HG03064 (cell line): ENCODE measurements at regions not wholly inside any gene's neighbourhood (a gene's known extent, or its start where the extent isn't known, plus 50 kb on each side); places are given as distances from the start of the nearest gene placed in this dataset.

Experiments
- ATAC-seq: cut with Tn5 transposase; IDR thresholded peaks from one replicate; pipeline ENCODE4 v1.9.1; 2021; ENCODE audit warnings: low read depth; ENCODE audit not compliant: unreplicated experiment

DNA sequence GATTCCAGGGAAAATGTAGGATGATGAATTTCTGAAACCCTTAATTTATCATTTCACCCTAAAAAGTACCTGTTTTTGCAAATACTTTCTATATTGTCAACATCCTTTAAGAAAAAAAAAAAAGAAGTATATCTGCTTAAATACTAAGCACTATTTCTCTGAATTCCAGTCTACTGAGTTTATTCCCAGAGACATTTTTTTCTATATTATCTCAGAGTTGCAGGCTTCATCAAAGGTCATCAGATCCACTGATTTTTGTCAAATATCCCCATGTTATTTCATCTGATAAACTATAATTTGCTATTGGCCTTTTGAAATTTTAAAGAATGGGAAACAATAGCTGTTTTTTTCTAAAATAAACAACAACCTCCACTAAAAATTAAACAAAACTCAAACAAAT, 357.6 kb upstream of the ID4 start:
- ATAC-seq: no peak

DNA sequence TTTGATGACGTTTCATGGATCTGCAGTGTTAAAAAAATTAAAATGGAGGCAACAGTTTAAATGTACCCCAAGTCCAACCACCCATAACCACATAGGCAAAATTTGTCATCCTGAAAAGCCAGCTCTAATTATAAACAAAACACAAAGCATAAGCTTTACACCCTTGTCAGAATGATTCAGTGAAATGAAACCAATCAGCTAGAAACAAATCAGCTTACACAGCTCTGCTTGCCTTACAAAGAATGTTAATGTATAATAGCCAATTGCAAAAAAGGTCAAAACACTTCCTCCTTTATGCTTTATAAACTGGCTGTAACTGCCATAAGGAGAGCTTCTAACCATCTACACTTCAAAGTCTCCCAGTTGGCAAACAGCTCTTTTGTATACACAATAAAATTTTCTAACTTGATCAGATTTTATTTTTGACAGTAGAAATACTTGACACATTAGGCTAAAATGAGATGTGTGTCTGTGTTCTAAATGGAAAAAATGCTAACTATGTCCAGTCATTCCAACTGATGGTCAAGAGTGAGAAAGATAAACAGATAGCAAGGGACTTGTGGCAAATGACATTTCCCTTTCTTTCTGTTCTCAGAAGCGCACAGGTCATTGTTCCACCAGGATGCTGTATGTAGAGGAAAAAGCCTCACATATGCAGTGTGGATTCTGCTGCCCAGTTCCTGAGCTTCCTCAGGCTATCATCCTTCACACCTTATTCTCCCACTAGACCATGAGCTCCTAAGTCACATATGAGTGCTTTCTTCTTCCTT, 344.3 kb upstream of the ID4 start:
- ATAC-seq: no peak

DNA sequence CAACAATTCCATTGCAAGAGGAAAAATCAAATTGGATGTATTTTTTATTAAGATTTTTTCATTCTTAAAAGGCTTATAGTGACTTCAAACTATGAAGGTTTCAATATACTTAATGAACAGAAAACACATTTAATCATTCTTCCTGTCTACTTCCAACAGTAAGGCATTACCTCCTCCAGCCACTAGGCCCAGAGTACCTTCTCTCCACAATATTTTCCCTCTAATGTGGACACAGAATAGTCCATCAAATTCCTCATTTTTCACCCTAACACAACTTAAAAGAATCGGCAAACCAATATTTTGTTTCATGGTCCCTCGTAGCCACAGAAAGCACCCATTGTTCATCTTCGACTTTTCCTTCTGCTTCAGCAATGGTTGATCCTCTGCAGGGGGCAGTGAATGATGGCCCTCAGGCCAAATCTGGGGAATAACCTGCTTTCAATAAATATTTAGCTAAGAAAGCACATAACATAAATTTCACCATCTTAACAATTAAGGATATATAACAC, 335.4 kb upstream of the ID4 start:
- no peak for ATAC-seq

DNA sequence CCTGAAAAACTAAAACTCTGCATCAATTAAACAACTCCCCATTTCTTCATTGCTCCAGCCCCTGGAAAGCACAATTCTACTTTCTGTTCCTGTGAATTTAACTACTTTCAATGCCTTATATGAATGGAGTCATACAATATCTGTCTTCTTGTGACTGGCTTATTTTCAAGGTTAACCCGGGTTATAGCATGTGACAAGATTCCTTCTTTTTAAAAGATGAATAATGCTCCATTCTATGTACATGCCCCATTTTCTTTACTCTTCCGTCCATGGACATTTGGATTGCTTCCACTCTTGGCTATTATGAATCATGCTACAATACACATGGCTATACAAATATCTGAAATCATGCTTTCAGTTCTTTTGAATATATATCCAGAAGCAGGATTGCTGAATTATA, 334.9 kb upstream of the ID4 start:
- no peak for ATAC-seq

DNA sequence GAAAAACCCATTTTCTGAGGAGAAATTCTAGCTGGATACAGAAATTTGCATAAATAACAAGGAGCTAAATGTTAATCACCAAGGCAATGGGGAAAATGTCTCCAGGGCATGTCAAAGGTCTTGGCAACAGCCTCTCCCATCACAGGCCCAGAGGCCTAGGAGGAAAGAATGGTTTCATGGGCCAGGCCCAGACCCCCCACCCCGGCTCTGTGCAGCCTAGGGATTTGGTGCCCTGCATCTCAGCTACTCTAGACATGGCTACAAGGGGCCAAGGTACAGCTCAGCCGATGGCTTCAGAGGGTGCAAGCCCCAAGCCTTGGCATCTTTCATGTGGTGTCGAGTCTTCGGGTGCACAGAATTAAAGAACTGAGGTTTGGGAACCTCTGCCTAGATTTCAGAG, 321.2 kb upstream of the ID4 start:
- ATAC-seq: no peak

DNA sequence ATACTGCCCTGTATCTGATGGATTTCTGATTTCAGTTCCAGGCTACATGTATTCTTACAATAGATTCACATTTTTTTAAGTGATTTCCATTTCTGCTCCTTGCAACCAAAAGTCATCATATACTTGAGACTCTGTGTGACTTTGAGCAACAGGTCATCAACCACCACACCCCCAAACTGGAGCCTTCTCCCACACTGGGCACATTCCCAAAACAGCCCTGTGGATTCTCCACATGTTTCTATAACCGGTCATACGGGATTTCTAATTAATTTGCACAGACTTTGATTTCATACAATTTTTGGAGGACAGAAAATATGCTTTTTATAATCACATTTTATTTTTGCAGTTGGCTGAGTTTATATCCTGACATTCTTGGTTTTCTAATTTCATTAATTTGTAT, 317.2 kb upstream of the ID4 start:
- ATAC-seq: no peak

DNA sequence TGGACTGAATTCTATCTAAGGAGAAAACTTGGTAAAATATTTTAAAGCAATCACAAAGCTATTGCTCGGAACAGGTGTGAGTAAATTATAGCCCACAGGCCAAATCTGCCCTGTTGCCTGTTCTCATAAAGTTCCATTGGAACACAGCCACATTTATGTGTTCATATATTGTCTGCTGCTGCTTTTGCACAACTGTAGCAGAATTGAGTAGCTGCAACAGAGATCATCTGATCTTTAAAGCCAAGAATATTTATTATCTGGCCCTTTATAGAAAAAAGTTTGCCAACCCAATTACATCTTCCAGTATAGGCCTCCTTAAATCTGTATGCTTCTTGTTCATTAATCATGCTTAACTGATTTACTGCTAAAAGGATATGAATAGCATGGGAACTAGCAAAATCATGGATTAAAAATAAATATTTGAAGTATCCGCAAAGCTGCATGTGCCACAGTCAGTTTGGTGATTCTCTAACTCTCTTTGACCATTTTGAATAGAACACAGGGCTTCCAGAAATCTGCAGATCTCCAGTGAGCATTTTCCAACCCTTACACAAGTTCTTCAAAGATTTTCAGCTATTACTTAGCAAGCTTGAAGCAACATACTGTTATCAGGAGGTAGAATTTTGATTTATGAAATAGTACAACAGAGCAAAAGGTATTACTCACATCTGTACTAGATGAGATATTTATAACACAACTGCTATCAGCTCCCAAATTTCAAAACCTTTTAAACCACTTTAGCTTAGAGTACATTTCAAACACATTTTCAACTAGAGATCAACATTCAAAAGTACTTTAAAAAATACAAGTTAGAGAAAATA, 312.6 kb upstream of the ID4 start:
- ATAC-seq: no peak

DNA sequence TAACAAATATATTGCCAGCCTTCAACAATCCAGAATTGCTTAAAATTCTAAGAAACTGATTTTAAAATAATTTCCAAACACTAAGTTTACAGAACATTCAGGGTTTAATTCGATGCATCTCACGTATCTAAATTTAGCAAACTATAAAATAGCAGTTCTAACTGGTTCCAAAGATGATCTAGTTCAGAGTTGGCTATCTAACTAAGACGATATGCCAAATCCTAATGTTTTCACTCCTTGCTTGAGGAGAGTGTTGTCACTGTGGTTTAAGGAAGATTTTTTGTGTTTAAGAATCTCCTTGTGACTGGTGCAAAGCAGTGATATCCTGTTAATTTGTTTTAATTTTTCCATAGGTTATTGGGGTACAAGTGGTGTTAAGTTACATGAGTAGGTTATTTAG, 311.5 kb upstream of the ID4 start:
- ATAC-seq: no peak

DNA sequence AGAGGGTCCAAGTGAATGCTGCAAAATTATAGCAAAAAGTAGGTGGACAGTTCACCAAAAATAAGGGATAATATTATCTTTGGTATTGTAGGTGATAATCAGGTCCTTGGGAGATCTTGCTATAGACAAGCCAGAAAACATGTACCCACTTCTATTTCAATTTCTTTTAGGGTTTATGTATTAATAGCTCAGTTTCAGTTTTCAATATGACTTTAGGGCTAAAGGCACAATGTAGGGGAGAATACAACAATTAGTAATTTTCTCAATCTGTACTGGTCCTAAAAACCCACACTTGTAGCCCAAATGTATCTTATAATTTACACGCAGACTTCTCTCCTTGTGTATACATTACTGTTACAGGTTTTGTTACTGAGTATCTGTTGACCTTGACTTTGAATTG, 307.0 kb upstream of the ID4 start:
- ATAC-seq: no peak

DNA sequence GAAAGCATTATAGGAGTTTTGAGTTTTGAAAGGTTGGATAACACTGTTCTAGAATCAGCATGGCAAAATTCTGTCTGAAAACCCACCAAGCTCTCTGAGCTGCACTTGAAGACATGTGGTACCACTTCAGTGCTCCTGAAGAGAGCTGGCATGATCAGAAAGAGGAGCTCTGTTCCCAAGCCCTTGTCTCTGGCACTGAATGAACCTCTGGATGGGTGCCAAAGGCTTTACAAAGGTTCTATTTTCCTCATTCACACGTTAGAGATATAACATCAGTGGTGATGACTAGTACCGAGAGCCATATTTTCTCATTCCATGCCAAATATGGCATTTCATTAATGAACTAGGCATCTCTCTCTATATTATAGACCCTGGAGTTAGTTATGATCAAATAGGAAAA, 301.8 kb upstream of the ID4 start:
- no peak for ATAC-seq

DNA sequence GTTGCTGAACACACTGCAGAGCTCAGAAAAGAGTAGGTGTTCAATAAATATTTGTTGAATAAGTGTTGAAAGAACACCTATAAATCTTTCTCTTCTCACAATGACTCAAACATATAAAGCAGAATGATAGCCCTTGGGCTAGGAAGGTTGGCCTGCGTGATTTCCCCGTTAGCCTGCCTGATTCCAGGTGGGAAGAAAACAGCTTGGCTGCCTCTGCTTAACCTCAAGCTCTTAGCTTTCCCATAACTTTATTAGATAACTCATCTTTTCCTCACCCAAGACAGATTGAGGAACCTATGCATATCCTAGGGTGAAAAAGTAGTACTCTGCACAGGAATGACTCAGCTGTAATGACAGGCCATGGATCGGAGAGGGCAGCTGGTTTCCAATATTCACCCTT, 300.3 kb upstream of the ID4 start:
- no peak for ATAC-seq

DNA sequence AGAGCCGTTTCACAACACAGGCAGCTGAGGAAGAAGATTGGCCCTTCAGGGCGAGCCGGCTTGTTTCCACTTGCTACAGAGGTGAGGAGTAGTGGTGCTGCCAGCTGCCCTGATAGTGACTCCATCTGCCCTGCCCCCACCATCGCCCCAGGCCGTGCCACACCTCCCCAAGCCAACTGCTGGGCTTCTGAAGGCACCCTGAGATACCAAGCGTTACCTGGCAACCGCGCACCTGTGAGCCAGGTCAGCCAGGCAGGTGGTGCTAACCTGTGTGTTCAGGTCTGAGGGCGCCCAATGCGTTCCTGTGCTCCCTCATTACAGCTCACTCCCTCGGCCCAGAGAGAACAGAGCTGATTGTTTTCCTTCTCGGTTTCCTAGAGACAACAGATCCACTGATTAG, 299.1 kb upstream of the ID4 start:
- ATAC-seq: no peak

DNA sequence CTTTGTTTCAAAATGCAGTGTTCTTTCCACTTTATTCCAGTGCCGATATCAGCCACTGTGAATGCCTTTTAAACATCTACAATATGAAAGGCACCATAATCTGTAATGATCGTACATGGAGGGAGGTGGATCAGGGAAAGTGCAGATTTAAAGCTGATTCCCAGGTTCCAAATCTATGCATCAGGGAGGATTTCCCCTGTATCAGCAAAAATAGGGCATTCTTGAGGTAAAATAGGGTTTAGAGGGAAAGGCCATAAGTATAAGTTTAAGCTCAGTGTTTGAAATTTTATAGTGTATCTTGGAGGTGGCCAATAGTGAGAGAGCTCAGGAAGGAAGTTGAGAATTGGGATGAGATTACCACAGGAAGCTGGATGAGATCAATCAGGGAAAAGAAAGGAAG, 289.7 kb upstream of the ID4 start:
- no peak for ATAC-seq

DNA sequence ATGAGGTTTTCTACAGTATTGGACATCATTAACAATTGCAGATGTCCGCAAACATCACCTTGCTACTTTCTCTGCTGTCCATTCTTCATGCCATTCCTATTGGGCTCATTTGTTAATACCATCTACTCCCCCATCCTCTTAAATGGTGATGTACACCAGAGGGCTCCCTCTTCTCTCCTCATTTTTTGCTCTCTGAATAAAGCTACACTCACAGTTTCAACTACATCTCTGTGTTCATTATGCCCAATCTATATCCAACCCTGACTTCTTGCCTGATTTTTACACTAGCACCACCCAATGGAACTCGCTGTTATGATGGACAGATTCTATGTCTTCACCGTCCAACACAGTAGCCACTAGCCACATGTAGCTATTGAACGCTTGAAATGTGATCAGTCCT, 288.1 kb upstream of the ID4 start:
- no peak for ATAC-seq

DNA sequence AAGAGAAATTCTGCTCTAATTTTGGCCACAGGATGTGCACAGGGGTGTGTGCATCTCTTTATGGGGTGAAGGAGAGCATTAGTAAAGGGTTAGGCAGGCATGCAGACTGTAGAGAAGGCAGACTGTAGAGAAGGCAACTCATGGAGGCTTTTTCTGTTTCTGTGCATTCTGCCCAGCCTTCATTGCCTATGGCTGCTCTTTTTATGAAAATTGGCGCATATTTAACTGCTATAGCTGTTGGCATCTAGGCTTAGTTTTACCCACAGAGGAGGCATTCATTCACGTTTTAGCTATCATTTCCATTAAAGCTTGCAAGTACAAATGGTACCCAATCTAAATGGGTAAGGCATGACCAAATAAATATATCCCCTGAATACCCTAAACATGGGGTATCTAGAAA, 286.8 kb upstream of the ID4 start:
- ATAC-seq: no peak

DNA sequence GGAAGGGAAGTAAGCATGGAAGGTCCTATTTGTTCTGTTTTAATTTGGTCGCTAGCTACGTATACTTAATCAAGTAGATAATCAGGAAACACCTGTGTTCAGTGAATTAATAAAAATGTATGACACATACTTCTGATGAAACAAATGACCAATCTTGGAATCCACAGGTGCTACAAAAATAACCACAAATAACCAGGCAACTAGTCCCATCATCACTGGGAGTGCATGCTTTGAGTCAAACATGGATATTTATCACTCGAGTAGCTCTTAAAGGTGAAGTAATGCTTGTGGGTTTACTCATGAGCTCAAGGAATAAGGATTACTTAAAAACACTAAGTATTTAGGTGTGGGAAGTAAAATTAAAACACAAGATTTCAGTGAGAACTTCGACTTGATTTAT, 285.6 kb upstream of the ID4 start:
- ATAC-seq: no peak

DNA sequence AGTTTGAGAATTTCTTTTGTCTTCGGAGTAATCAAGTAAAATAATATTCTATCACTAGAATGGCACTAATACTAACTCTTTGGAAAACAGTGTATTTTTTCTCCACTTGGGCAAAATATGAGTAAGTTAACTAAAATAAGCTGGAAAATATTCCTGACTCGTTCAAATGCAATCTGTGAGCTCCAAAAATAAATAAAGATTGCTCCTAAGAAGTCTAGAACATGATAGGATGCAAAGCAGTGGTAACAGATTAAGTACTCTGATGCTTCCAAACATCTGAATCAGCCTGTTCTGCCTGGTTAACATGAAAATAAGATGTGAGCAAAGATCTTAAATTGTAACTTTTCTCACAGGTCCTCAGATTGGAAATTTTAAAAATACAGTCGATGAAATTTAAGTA, 285.1 kb upstream of the ID4 start:
- no peak for ATAC-seq

DNA sequence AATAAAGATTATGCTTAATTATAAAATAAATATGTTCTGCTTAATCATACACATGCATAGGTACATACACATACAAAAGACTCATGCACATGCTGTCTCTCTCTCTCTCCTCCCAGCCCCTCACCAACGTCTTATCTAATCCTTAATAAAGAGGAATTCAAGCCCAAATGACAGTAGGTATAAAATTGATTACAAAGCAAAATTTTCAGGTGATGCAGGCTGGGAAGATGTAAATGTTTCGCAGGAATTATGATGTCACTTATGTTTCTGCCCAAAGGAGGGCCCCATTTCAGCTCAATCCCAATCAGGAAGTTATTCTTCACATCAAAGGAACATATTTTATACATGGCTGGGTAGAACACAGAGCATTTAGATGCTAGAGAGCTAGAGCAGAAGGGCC, 284.6 kb upstream of the ID4 start:
- no peak for ATAC-seq

DNA sequence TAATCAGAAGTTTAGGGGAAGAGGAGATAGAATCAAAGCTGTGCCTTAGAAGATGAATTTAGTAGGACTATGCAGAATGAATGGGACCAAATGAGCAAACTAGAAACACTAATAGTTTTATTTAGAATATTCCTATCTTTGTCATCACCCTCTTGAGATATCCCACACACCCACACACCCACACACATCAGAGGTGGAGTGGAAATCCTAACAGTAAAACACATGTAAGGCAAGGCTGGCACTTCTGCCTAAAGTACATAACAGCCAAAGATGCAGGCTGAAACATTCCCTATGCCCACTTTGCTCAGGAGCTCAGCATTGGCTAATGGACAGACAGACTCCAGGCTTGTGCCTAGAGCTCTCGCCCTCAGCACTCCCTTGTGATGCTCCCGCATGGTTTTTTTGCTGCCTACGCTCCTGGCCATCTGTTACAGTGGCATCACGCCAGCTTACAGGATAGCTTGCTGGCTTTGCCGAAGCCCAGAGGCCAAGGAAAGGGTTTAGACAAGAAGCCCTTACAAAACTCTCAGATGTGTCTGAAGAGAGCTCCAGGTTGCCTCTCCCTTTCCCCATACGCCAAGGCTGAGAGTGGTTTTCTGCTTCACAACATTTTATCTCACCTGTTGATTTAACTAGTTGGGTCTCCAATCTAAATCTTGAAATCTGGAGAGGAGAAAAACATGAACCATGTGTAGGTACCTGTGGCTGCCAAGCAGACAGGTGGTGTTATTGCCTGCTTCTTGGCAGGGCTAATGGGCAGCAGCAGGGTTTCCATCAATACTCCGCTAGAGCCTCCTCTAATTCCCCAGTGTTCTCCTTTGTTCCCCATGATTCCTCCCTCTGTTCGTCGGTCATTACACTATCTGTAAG, 282.6 kb upstream of the ID4 start:
- ATAC-seq: no peak

DNA sequence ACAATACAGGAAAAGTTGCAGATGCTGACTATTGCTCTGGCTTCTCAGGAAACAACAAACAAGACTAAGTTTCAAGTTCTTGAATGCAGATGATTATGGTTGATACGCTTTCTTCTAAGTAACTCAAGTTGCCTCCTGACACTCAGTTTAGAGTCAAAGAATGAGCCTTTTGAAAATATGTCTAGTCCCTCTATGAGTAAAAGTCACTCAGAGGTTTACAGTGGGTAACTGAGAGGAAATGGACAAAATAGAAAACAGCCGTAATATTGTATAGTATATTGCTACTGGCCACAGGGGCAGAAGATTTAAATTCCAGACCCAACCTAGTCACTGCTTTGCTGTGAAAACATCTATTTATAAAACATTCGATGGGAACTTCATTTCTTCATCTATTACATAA, 280.0 kb upstream of the ID4 start:
- ATAC-seq: no peak

DNA sequence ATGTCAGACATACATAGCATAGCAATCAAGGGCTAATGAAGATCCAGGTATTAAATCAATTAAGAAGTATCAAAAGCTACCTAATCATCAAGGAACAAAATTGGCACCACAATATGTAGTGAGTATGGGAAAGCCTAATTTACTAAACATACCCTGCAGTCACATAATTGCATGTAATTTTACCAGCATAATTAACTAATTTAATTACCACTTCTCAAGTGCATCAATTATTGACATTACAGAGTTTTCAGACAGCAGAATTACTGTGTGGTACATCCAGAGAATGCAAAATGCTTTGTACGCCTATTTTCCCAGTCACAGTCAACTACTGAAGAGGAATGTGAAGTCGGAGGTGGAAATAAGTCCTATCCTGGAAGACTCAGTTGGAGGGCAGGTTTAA, 279.0 kb upstream of the ID4 start:
- ATAC-seq: no peak
